Neuronal stem cell (in vitro differentiated cells): ENCODE measurements at regions not wholly inside any gene's neighbourhood (a gene's known extent, or its start where the extent isn't known, plus 50 kb on each side); places are given as distances from the start of the nearest gene placed in this dataset.

ENCODE experiments used
- DNase-seq: peaks from one replicate; pipeline ENCODE4 v3.0.0-alpha.2; 2013; ENCODE audit warnings: low spot score
- H2AFZ ChIP-seq: one replicate; pipeline ENCODE4 v1.6.1; 2013; ENCODE audit warnings: mild to moderate bottlenecking, low read length, inconsistent platforms
- H2AK5ac ChIP-seq: 2 replicates; pipeline ENCODE4 v1.6.1; 2013; ENCODE audit warnings: low read depth, mild to moderate bottlenecking, inconsistent platforms, low read length, moderate library complexity, mixed read lengths
- H2BK120ac ChIP-seq: 2 replicates; pipeline ENCODE4 v1.6.1; 2013; ENCODE audit warnings: low read depth, mild to moderate bottlenecking, inconsistent platforms, low read length, moderate library complexity, mixed read lengths
- H2BK12ac ChIP-seq: one replicate; pipeline ENCODE4 v1.6.1; 2013; ENCODE audit warnings: low read length, inconsistent platforms
- H2BK15ac ChIP-seq: 2 replicates; pipeline ENCODE4 v1.6.1; 2013; ENCODE audit warnings: mild to moderate bottlenecking, low read length, inconsistent platforms, mixed read lengths
- H2BK5ac ChIP-seq: one replicate; pipeline ENCODE4 v1.6.1; 2013; ENCODE audit warnings: inconsistent platforms, mild to moderate bottlenecking, low read length, moderate library complexity
- H3K14ac ChIP-seq: one replicate; pipeline ENCODE4 v1.6.1; 2013; ENCODE audit warnings: low read length, inconsistent platforms
- H3K18ac ChIP-seq: 2 replicates; pipeline ENCODE4 v1.6.1; 2013; ENCODE audit warnings: low read length, inconsistent platforms
- H3K23ac ChIP-seq: 2 replicates; pipeline ENCODE4 v1.6.1; 2013; ENCODE audit warnings: low read depth, mild to moderate bottlenecking, mixed read lengths, low read length, inconsistent platforms; ENCODE audit not compliant: poor library complexity
- H3K27ac ChIP-seq: replicated peaks from 3 replicates; pipeline ENCODE4 v1.5.1; 2013; ENCODE audit warnings: low read length, inconsistent platforms
- H3K27me3 ChIP-seq, 3 experiments: 2 replicates each; pipeline ENCODE4 v1.6.1; 2013; ENCODE audit warnings: low read length in 3 of 3, mild to moderate bottlenecking in 2 of 3, inconsistent platforms in 1 of 3, low read depth in 1 of 3, mixed read lengths in 1 of 3, moderate library complexity in 1 of 3; ENCODE audit not compliant: control insufficient read depth in 3 of 3, insufficient read depth in 3 of 3
- H3K36me3 ChIP-seq, 2 donors: replicated peaks in 1 of 2; 2 replicates each; pipeline ENCODE4 v1.6.1; 2013; ENCODE audit warnings: low read length in 2 of 2; ENCODE audit not compliant: control insufficient read depth in 2 of 2, insufficient read depth in 2 of 2
- H3K4ac ChIP-seq: 2 replicates; pipeline ENCODE4 v1.6.1; 2013; ENCODE audit warnings: inconsistent platforms, mild to moderate bottlenecking, low read length, moderate library complexity
- H3K4me1 ChIP-seq, 2 donors: 1 replicate in 1 of 2; 2 replicates in 1 of 2; pipeline ENCODE4 v1.6.1; 2013; ENCODE audit warnings: low read length in 2 of 2, low read depth in 1 of 2; ENCODE audit not compliant: control insufficient read depth in 2 of 2, insufficient read depth in 1 of 2
- H3K4me2 ChIP-seq: one replicate; pipeline ENCODE4 v1.6.1; 2013; ENCODE audit warnings: mild to moderate bottlenecking, low read length, inconsistent platforms; ENCODE audit not compliant: insufficient read depth, poor library complexity, severe bottlenecking
- H3K4me3 ChIP-seq, 2 donors: 2 replicates each; pipeline ENCODE4 v1.5.1; 2013; ENCODE audit warnings: low read length in 2 of 2, mild to moderate bottlenecking in 2 of 2, inconsistent platforms in 1 of 2, moderate library complexity in 1 of 2
- H3K79me1 ChIP-seq: one replicate; pipeline ENCODE4 v1.6.1; 2013; ENCODE audit warnings: low read depth, mild to moderate bottlenecking, inconsistent platforms, low read length, moderate library complexity
- H3K9ac ChIP-seq: one replicate; pipeline ENCODE4 v1.6.1; 2013; ENCODE audit warnings: mild to moderate bottlenecking, low read depth, low read length, inconsistent platforms; ENCODE audit not compliant: poor library complexity
- H3K9me3 ChIP-seq, 2 donors: replicated peaks in 1 of 2; 2 replicates each; pipeline versions ENCODE3 to v1.6.1; 2013; ENCODE audit warnings: low read length in 2 of 2, mild to moderate bottlenecking in 2 of 2, inconsistent platforms in 1 of 2, low read depth in 1 of 2, mixed read lengths in 1 of 2, moderate library complexity in 1 of 2; ENCODE audit not compliant: control insufficient read depth in 2 of 2, insufficient read depth in 1 of 2
- H4K8ac ChIP-seq: one replicate; pipeline ENCODE4 v1.6.1; 2013; ENCODE audit warnings: low read depth, mild to moderate bottlenecking, inconsistent platforms, low read length, moderate library complexity
- H4K91ac ChIP-seq: one replicate; pipeline ENCODE4 v1.6.1; 2013; ENCODE audit warnings: low read length, low read depth, mild to moderate bottlenecking, inconsistent platforms; ENCODE audit not compliant: poor library complexity
- WGBS, 2 donors: extraction: QIAGEN DNeasy Blood & Tissue Kit; methylation state at CpG; one replicate each; pipeline ENCODE4 v1.1.7; 2013; ENCODE audit warnings: missing lambda C conversion rate in 2 of 2, mixed read lengths in 1 of 2; ENCODE audit not compliant: insufficient read length in 2 of 2, insufficient replicate concordance in 1 of 2; ENCODE audit errors: extremely low coverage in 2 of 2; 5-methylcytosine and 5-hydroxymethylcytosine counted together

DNA sequence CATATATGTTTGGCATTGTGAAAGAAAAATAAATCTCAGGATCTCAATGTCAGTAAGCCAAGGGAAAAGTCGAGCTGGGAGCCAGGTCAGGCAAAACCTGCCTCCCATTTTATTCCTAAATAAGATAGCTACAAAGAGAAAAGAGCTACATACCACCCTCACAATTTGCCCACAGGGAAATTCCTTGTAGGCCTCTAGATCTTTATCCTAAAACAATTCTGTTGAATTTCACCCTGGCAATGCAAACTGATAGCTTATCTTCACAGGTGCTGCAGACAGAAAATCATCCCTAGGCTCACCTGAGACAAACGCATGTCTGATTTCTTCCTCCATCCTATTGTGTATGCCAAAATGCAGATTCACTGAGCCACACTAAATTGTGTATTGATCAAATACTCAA is 2587.1 kb downstream of the PCDH9 start:
- H3K4me3 ChIP-seq: no peak overlapping the region
- WGBS, 2 donors: no CpG with 5 or more reads among the region's 2 CpGs
- H3K23ac ChIP-seq: no peak overlapping the region

DNA sequence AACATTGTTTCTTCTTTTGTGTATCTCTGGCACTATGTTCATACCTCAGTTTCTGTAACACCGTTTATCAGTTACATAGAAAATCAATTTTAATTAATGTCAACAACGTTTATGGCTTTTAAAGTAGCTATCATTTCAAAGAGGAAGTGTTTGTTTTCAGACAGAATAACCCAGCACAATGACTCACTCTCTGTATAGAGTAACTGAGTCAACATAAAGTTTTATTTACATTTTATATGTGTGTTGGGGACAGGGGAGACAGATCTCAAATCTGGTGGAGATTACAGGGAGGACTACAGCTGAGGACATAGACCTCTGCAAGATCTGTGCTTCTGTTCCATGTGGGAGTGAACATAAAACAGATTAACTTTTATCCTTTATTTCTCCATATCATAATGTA is 2590.1 kb downstream of the PCDH9 start:
- Histone ChIP-seq H3K18ac (no peak overlapping the region), H3K9ac (no peak overlapping the region), H4K8ac (no peak overlapping the region), H3K4me1 (no peaks in the 10 kb centered on the region), H2BK5ac (no peak overlapping the region), H3K4ac (no peak overlapping the region), H3K14ac (no peak overlapping the region), H2AFZ (no peak overlapping the region), H2AK5ac (no peak overlapping the region), H3K9me3 (peaks cover 0 to 1% of the 10 kb centered on the region in 2 donors), H2BK12ac (no peak overlapping the region), H3K79me1 (no peaks in the 10 kb centered on the region), H2BK120ac (no peak overlapping the region), H3K36me3 (no peaks in the 10 kb centered on the region), H3K23ac (no peak overlapping the region), H3K27ac (no peak overlapping the region), H4K91ac (no peak overlapping the region), H3K27me3 (no peaks in the 10 kb centered on the region), H3K4me3 (no peak overlapping the region), H2BK15ac (no peak overlapping the region), H3K4me2 (no peak overlapping the region)
- WGBS, 2 donors: no CpG with 5 or more reads among the region's 2 CpGs
- no peak for DNase-seq

More for the DNA sequence above, 2587.1 kb downstream of the PCDH9 start:
- Histone ChIP-seq H3K9ac (no peak overlapping the region), H3K18ac (no peak overlapping the region), H4K8ac (no peak overlapping the region), H4K91ac (no peak overlapping the region), H3K9me3 (peaks cover 0 to 1% of the 10 kb centered on the region in 2 donors), H3K4me1 (no peaks in the 10 kb centered on the region), H2BK15ac (no peak overlapping the region), H3K36me3 (no peaks in the 10 kb centered on the region), H3K79me1 (no peaks in the 10 kb centered on the region), H2BK12ac (no peak overlapping the region), H2BK5ac (no peak overlapping the region), H3K27ac (no peak overlapping the region), H3K14ac (no peak overlapping the region), H3K4me2 (no peak overlapping the region), H3K4ac (no peak overlapping the region), H2AK5ac (no peak overlapping the region), H3K27me3 (no peaks in the 10 kb centered on the region), H2BK120ac (no peak overlapping the region), H2AFZ (no peak overlapping the region)
- DNase-seq: no peak

DNA sequence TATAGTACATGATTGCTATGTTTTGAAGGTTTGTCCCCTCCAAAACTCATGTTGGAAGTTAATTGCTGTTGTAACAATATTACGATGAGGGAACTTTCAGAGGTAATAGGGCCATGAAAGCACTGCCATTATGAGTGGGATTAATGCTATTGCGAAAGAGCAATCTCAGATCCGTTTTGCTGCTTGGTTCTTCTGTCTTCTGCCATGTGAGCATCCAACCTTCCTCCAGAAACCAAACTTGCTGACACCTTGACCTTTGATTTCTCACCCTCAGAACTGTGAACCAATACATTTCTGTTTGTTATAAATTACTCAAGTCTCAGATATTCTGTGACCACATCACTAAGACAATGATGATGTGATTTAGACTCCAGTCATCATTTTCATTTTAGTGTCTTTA is 2590.9 kb downstream of the PCDH9 start:
- Histone ChIP-seq H2BK12ac (no peak overlapping the region), H3K4me3 (no peak overlapping the region), H2AK5ac (no peak overlapping the region), H3K27me3 (no peaks in the 10 kb centered on the region), H3K18ac (no peak overlapping the region), H3K4me2 (no peak overlapping the region), H3K36me3 (no peaks in the 10 kb centered on the region), H3K9me3 (peaks cover 0 to 1% of the 10 kb centered on the region in 2 donors), H3K23ac (no peak overlapping the region), H3K4ac (no peak overlapping the region), H4K91ac (no peak overlapping the region), H3K9ac (no peak overlapping the region), H3K14ac (no peak overlapping the region), H3K4me1 (no peaks in the 10 kb centered on the region), H4K8ac (no peak overlapping the region), H3K79me1 (no peaks in the 10 kb centered on the region), H3K27ac (no peak overlapping the region), H2BK120ac (no peak overlapping the region), H2BK15ac (no peak overlapping the region), H2BK5ac (no peak overlapping the region), H2AFZ (no peak overlapping the region)
- WGBS, 2 donors: no CpG with 5 or more reads among the region's 3 CpGs
- DNase-seq: no peak

DNA sequence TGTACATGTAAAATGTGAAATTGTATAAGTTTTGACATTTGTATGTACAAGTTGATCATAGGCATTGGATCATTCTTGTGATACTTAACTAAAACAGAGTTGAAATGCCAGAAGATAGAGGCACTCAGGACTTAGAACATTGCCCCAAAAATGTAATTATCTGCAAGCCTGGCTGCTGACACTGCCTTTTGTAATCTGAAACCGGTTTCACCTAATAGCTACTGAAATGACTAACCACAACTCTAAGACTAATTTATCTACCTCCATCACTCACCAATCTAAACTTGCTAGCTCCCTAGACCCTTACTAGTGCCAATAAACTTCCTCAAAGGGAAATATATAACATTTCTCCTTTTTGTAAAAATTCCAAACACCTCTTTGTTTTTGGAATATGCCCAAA is 2596.2 kb downstream of the PCDH9 start:
- Histone ChIP-seq H3K79me1 (no peaks in the 10 kb centered on the region), H3K18ac (no peak overlapping the region), H3K9ac (no peak overlapping the region), H3K4me1 (no peaks in the 10 kb centered on the region), H3K27ac (no peak overlapping the region), H2AFZ (no peak overlapping the region), H3K4ac (no peak overlapping the region), H2AK5ac (no peak overlapping the region), H3K36me3 (no peaks in the 10 kb centered on the region), H3K4me2 (no peak overlapping the region), H2BK120ac (no peak overlapping the region), H4K8ac (no peak overlapping the region), H3K14ac (no peak overlapping the region), H3K27me3 (no peaks in the 10 kb centered on the region), H2BK5ac (no peak overlapping the region), H3K9me3 (no peaks in the 10 kb centered on the region), H2BK15ac (no peak overlapping the region), H3K23ac (no peak overlapping the region), H4K91ac (no peak overlapping the region), H3K4me3 (no peak overlapping the region), H2BK12ac (no peak overlapping the region)
- DNase-seq: no peak
- no CpG with 5 or more reads among the region's 1 CpG for WGBS, 2 donors
